Stimulated activated naive CD4-positive, alpha-beta T cell treated with Interleukin-2 at 50 U/mL for 16 hours (primary cell): ENCODE measurements at regions not wholly inside any gene's neighbourhood (a gene's known extent, or its start where the extent isn't known, plus 50 kb on each side); places are given as distances from the start of the nearest gene placed in this dataset.
"Not testable (repeated sequence)": the region's sequence is repeated elsewhere in the genome, so short reads cannot be mapped to it uniquely, and the experiment has no call there.

Experiments used
- DNase-seq: peaks from one replicate; lab custom pipeline; 2025; lab: John Stamatoyannopoulos, UW

GRCh38 chr18:78790960-78791359 is 188.7 kb upstream of the SALL3 start:
- no peak for DNase-seq

- DNase-seq: no peak
These were observed 187.5 kb upstream of the SALL3 start for GRCh38 chr18:78792094-78792493.

- no peak for DNase-seq
These were observed 186.9 kb upstream of the SALL3 start for GRCh38 chr18:78792736-78793135.

GRCh38 chr18:78793313-78794070 is 186.1 kb upstream of the SALL3 start:
- DNase-seq: no peak

- no peak for DNase-seq
These were observed 185.6 kb upstream of the SALL3 start for GRCh38 chr18:78794071-78794430.

GRCh38 chr18:78796693-78797455 is 182.7 kb upstream of the SALL3 start:
- no peak for DNase-seq

GRCh38 chr18:78797499-78797898 is 182.1 kb upstream of the SALL3 start:
- DNase-seq: no peak

GRCh38 chr18:78798402-78799175 is 181.0 kb upstream of the SALL3 start:
- DNase-seq: no peak

GRCh38 chr18:78799382-78800089 is 180.1 kb upstream of the SALL3 start:
- no peak for DNase-seq

- DNase-seq: not testable (repeated sequence)
These were observed 179.3 kb upstream of the SALL3 start for GRCh38 chr18:78800102-78800851.

- no peak for DNase-seq
These were observed 178.6 kb upstream of the SALL3 start for GRCh38 chr18:78801011-78801410.

- no peak for DNase-seq
These were observed 176.5 kb upstream of the SALL3 start for GRCh38 chr18:78803104-78803503.

- no peak for DNase-seq
These were observed 175.2 kb upstream of the SALL3 start for GRCh38 chr18:78804206-78805030.

- no peak for DNase-seq
These were observed 173.8 kb upstream of the SALL3 start for GRCh38 chr18:78805840-78806239.

- no peak for DNase-seq
These were observed 171.9 kb upstream of the SALL3 start for GRCh38 chr18:78807668-78808067.

GRCh38 chr18:78809845-78810244 is 169.8 kb upstream of the SALL3 start:
- DNase-seq: no peak

GRCh38 chr18:78810706-78811105 is 168.9 kb upstream of the SALL3 start:
- DNase-seq: no peak

GRCh38 chr18:78812067-78812466 is 167.6 kb upstream of the SALL3 start:
- DNase-seq: no peak

GRCh38 chr18:78813156-78813555 is 166.5 kb upstream of the SALL3 start:
- no peak for DNase-seq

GRCh38 chr18:78813936-78814710 is 165.5 kb upstream of the SALL3 start:
- DNase-seq: no peak
